Glomerular visceral epithelial cell (primary cell): ENCODE measurements at regions not wholly inside any gene's neighbourhood (a gene's known extent, or its start where the extent isn't known, plus 50 kb on each side); places are given as distances from the start of the nearest gene placed in this dataset.
"Not testable (repeated sequence)": the region's sequence is repeated elsewhere in the genome, so short reads cannot be mapped to it uniquely, and the experiment has no call there.

Source experiments
- DNase-seq: peaks from one replicate; pipeline ENCODE4 v3.0.0-alpha.2; 2016; ENCODE audit errors: extremely low spot score

- DNase-seq, result no peak
Observed at GRCh38 chr20:22529150-22530019, 55.0 kb downstream of the FOXA2 start.

GRCh38 chr20:22526512-22527012, 57.8 kb downstream of the FOXA2 start:
- DNase-seq, result no peak

GRCh38 chr20:22525821-22526220, 58.6 kb downstream of the FOXA2 start:
- DNase-seq, result no peak

- no peak for DNase-seq
Observed at GRCh38 chr20:22525069-22525820, 59.1 kb downstream of the FOXA2 start.

- DNase-seq, result no peak
Observed at GRCh38 chr20:22524393-22525015, 59.9 kb downstream of the FOXA2 start.

GRCh38 chr20:22523499-22524392, 60.6 kb downstream of the FOXA2 start:
- DNase-seq, result no peak

GRCh38 chr20:22523128-22523498, 61.3 kb downstream of the FOXA2 start:
- no peak for DNase-seq

DNA sequence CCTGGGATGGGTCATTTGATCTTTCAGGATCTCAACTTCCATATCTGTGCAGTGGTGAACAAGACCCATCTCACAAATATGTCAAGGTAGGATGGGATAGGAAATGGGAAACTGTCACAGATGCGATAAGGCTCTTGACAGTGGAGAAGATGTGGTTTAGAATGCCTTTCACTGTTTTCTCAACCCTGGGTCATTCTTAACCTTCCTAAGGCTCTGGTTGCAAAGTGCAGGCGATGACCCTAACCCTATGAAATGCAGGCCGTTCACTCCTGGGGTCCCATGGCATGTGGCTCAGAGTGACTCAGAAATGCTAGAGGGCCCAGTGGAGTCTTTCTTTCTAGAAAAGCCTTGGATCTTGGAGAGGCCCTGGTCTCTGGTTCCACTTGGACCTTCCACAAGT, 61.7 kb downstream of the FOXA2 start:
- no peak for DNase-seq

DNA sequence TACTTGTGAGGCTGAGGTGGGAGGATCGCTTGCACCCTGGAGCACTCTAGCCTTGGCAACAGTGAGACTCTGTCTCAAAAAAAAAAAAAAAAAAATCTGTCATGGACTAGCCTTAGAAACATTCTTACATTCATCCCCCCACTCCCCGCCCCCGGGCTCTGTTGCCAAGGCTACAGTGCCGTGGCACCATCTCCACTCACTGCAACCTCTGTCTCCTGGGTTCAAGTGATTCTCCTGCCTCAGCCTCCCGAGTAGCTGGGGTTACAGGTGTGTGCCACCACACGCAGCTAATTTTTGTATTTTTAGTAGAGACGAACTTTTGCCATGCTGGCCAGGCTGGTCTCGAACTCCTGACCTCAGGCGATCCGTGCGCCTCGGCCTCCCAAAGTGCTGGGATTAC, 62.4 kb downstream of the FOXA2 start:
- DNase-seq, result not testable (repeated sequence)

GRCh38 chr20:22520381-22520780, 64.0 kb downstream of the FOXA2 start:
- no peak for DNase-seq

- no peak for DNase-seq
Observed at GRCh38 chr20:22515264-22515663, 69.1 kb downstream of the FOXA2 start.

- no peak for DNase-seq
Observed at GRCh38 chr20:22513574-22513973, 70.8 kb downstream of the FOXA2 start.

- no peak for DNase-seq
Observed at GRCh38 chr20:22512911-22513489, 71.4 kb downstream of the FOXA2 start.

- DNase-seq, result no peak
Observed at GRCh38 chr20:22511943-22512910, 72.1 kb downstream of the FOXA2 start.

GRCh38 chr20:22509843-22510147, 74.6 kb downstream of the FOXA2 start:
- DNase-seq, result no peak

GRCh38 chr20:22509090-22509842, 75.1 kb downstream of the FOXA2 start:
- DNase-seq, result no peak

DNA sequence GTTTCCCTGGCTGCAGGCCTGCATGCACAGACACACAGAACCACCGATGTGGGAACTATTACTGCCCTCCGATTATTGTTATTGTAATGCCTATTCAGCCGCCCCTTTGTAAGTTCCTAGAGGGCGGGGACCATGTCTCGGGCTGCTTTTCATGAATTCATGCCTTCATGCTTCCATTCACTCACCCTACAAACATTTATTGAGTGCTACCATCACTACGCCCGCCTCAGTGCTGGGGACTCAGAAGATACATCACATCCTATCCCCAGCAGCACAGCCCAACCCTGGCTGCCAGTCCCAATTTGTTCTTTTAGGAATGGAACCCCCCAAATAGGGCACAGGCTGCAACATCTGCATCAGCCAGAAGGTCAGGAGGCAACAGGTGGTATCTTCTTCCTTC, 75.9 kb downstream of the FOXA2 start:
- DNase-seq, result no peak

DNA sequence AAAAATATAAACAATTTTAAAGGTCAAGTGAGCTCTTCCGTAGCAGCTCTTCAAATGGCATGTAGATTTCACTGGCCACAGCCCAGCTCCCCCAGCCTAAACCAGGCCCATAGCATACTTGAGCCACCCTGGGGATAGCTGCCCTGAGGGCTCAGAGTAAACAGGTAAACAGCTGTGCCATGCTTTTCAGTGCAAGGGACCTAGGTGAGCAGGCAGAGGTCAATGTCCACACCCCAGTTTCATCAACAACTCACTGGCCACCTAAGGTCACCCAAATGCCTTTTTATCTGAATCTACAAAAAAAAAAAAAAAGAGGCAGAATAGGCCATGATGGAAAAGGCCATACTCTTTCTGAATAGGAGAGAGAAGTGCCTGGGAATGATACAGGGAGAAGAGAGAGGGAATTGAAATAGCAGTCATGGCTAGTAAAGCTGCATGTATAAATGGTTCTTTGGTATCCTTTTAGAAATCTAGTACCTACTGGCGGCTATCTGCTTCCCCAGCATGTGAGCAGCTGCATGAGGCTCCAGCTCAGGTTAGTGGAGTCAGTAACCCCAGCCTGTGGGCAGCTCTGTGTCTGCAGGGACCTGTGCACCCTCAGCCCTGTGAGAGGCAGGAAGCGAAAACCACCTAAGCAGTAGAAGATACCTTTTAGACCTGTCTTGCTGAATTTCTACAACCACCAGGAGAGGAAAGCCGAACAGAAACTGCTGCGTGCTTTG, 77.0 kb downstream of the FOXA2 start:
- DNase-seq, result no peak

DNA sequence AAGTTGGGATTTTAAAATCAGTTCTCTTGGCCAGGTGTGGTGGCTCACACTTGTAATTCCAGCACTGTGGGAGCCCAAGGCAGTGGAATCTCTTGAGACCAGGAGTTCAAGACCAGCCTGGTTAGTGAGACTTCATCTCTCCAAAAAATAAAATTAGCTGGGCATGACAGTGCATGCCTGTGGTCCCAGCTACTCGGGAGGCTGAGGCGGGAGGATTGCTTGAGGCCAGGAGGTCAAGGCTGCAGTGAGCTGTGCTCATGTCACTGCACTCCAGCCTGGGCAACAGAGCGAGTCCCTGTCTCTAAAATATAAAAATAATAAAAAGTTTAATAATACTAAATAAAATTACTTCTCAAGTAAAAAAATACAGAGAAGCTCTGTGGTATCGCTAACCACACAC, 77.5 kb downstream of the FOXA2 start:
- DNase-seq, result no peak
